Stomach smooth muscle (tissue), 2 donors: ENCODE measurements at regions not wholly inside any gene's neighbourhood (a gene's known extent, or its start where the extent isn't known, plus 50 kb on each side); places are given as distances from the start of the nearest gene placed in this dataset.

Source experiments
- H3K27ac ChIP-seq: one replicate; pipeline ENCODE4 v1.7.0; 2013; ENCODE audit warnings: mild to moderate bottlenecking, low read length, inconsistent platforms
- H3K27me3 ChIP-seq, 2 donors: one replicate each; pipeline ENCODE4 v1.7.0; 2013; ENCODE audit warnings: low read length in 2 of 2; ENCODE audit not compliant: insufficient read depth in 2 of 2, control insufficient read depth in 1 of 2
- H3K36me3 ChIP-seq, 2 donors: one replicate each; pipeline ENCODE4 v1.7.0; 2013; ENCODE audit warnings: low read length in 2 of 2; ENCODE audit not compliant: control insufficient read depth in 2 of 2, insufficient read depth in 2 of 2
- H3K4me1 ChIP-seq: one replicate; pipeline ENCODE4 v1.7.0; 2013; ENCODE audit warnings: low read length; ENCODE audit not compliant: control insufficient read depth, insufficient read depth
- H3K4me3 ChIP-seq, 2 donors: one replicate each; pipeline ENCODE4 v1.7.0; 2013; ENCODE audit warnings: low read length in 2 of 2
- H3K9ac ChIP-seq, 2 donors: one replicate each; pipeline ENCODE4 v1.7.0; 2013; ENCODE audit warnings: low read length in 2 of 2, mild to moderate bottlenecking in 1 of 2
- H3K9me3 ChIP-seq, 2 donors: one replicate each; pipeline ENCODE4 v1.7.0; 2013; ENCODE audit warnings: low read length in 2 of 2; ENCODE audit not compliant: control insufficient read depth in 2 of 2
- donor health status: healthy.
- donor health status: Pancreatic carcinoma.

GRCh38 chr1:58380345-58380744 is 166.2 kb downstream of the OMA1 start:
- Histone ChIP-seq H3K27me3 (no peaks in the 10 kb centered on the region), H3K4me3 (no peak overlapping the region), H3K36me3 (no peaks in the 10 kb centered on the region), H3K27ac (no peak overlapping the region), H3K9me3 (no peaks in the 10 kb centered on the region), H3K4me1 (no peaks in the 10 kb centered on the region), H3K9ac (no peak overlapping the region)

- Histone ChIP-seq H3K9me3 (no peaks in the 10 kb centered on the region), H3K4me3 (no peak overlapping the region)
Observed at GRCh38 chr1:58367217-58367616, 179.3 kb downstream of the OMA1 start.

GRCh38 chr1:58365328-58365727 is 181.2 kb downstream of the OMA1 start:
- no peak overlapping the region for H3K9ac ChIP-seq
- no peaks in the 10 kb centered on the region for H3K9me3 ChIP-seq
- H3K27ac ChIP-seq: no peak overlapping the region
- H3K36me3 ChIP-seq: no peaks in the 10 kb centered on the region
- no peak overlapping the region for H3K4me3 ChIP-seq
- H3K27me3 ChIP-seq: no peaks in the 10 kb centered on the region
- H3K4me1 ChIP-seq: no peaks in the 10 kb centered on the region

More at GRCh38 chr1:58367217-58367616, 179.3 kb downstream of the OMA1 start:
- Histone ChIP-seq H3K27ac (no peak overlapping the region), H3K36me3 (no peaks in the 10 kb centered on the region), H3K9ac (no peak overlapping the region), H3K4me1 (no peaks in the 10 kb centered on the region), H3K27me3 (no peaks in the 10 kb centered on the region)

GRCh38 chr1:58363585-58363984 is 182.9 kb downstream of the OMA1 start:
- Histone ChIP-seq H3K4me1 (no peaks in the 10 kb centered on the region), H3K9ac (no peak overlapping the region), H3K27me3 (no peaks in the 10 kb centered on the region), H3K27ac (no peak overlapping the region), H3K9me3 (no peaks in the 10 kb centered on the region), H3K4me3 (no peak overlapping the region), H3K36me3 (no peaks in the 10 kb centered on the region)

GRCh38 chr1:58361134-58361533 is 185.4 kb downstream of the OMA1 start:
- H3K36me3 ChIP-seq: no peaks in the 10 kb centered on the region
- no peak overlapping the region for H3K9ac ChIP-seq
- no peaks in the 10 kb centered on the region for H3K9me3 ChIP-seq
- H3K27me3 ChIP-seq: no peaks in the 10 kb centered on the region
- H3K4me1 ChIP-seq: no peaks in the 10 kb centered on the region
- no peak overlapping the region for H3K27ac ChIP-seq
- H3K4me3 ChIP-seq: no peak overlapping the region

- Histone ChIP-seq H3K27me3 (no peaks in the 10 kb centered on the region), H3K36me3 (no peaks in the 10 kb centered on the region), H3K9me3 (no peaks in the 10 kb centered on the region), H3K9ac (no peak overlapping the region), H3K4me3 (no peak overlapping the region), H3K27ac (no peak overlapping the region), H3K4me1 (no peaks in the 10 kb centered on the region)
Observed at GRCh38 chr1:58358346-58358745, 188.2 kb downstream of the OMA1 start.

GRCh38 chr1:58356402-58356801 is 190.1 kb downstream of the OMA1 start:
- H3K27ac ChIP-seq: no peak overlapping the region
- no peak overlapping the region for H3K4me3 ChIP-seq
- no peak overlapping the region for H3K9ac ChIP-seq
- no peaks in the 10 kb centered on the region for H3K36me3 ChIP-seq
- H3K4me1 ChIP-seq: no peaks in the 10 kb centered on the region
- no peaks in the 10 kb centered on the region for H3K9me3 ChIP-seq
- H3K27me3 ChIP-seq: no peaks in the 10 kb centered on the region

GRCh38 chr1:58353168-58353567 is 193.4 kb downstream of the OMA1 start:
- Histone ChIP-seq H3K27ac (no peak overlapping the region), H3K36me3 (no peaks in the 10 kb centered on the region), H3K27me3 (no peaks in the 10 kb centered on the region), H3K9ac (no peak overlapping the region), H3K4me3 (no peak overlapping the region), H3K9me3 (no peaks in the 10 kb centered on the region), H3K4me1 (no peaks in the 10 kb centered on the region)

- no peak overlapping the region for H3K4me3 ChIP-seq
- no peaks in the 10 kb centered on the region for H3K9me3 ChIP-seq
- H3K4me1 ChIP-seq: no peaks in the 10 kb centered on the region
Observed at GRCh38 chr1:58352476-58353092, 193.9 kb downstream of the OMA1 start.

GRCh38 chr1:58346036-58346355 is 200.5 kb downstream of the OMA1 start:
- Histone ChIP-seq H3K27me3 (no peaks in the 10 kb centered on the region), H3K9ac (no peak overlapping the region), H3K36me3 (no peaks in the 10 kb centered on the region), H3K4me3 (no peak overlapping the region), H3K27ac (no peak overlapping the region), H3K4me1 (no peaks in the 10 kb centered on the region), H3K9me3 (no peaks in the 10 kb centered on the region)

More at GRCh38 chr1:58352476-58353092, 193.9 kb downstream of the OMA1 start:
- H3K27me3 ChIP-seq: no peaks in the 10 kb centered on the region
- no peak overlapping the region for H3K27ac ChIP-seq
- H3K36me3 ChIP-seq: no peaks in the 10 kb centered on the region
- no peak overlapping the region for H3K9ac ChIP-seq

- H3K4me3 ChIP-seq: no peak overlapping the region
- no peak overlapping the region for H3K9ac ChIP-seq
- H3K27me3 ChIP-seq: no peaks in the 10 kb centered on the region
- H3K27ac ChIP-seq: no peak overlapping the region
- no peaks in the 10 kb centered on the region for H3K36me3 ChIP-seq
- H3K9me3 ChIP-seq: no peaks in the 10 kb centered on the region
- H3K4me1 ChIP-seq: no peaks in the 10 kb centered on the region
Observed at GRCh38 chr1:58345215-58346035, 201.1 kb downstream of the OMA1 start.
